Glutamatergic neuron (in vitro differentiated cells): ENCODE measurements at regions not wholly inside any gene's neighbourhood (a gene's known extent, or its start where the extent isn't known, plus 50 kb on each side); places are given as distances from the start of the nearest gene placed in this dataset.

Experiments
- DNase-seq: peaks from one replicate; pipeline ENCODE4 v3.0.0; 2022
- H3K27ac Mint-ChIP-seq: one replicate; pipeline ENCODE4 v1.8.0; 2020; ENCODE audit warnings: mild to moderate bottlenecking, mixed read lengths, inconsistent platforms; ENCODE audit not compliant: unreplicated experiment
- H3K27me3 Mint-ChIP-seq: one replicate; pipeline ENCODE4 v1.8.0; 2020; ENCODE audit warnings: mild to moderate bottlenecking, moderate library complexity, mixed read lengths, inconsistent platforms; ENCODE audit not compliant: unreplicated experiment
- H3K36me3 Mint-ChIP-seq: one replicate; pipeline ENCODE4 v1.8.0; 2020; ENCODE audit warnings: mild to moderate bottlenecking, mixed read lengths, inconsistent platforms; ENCODE audit not compliant: unreplicated experiment
- H3K4me1 Mint-ChIP-seq: one replicate; pipeline ENCODE4 v1.8.0; 2020; ENCODE audit warnings: mild to moderate bottlenecking, low read depth, mixed read lengths, inconsistent platforms; ENCODE audit not compliant: unreplicated experiment
- H3K4me3 Mint-ChIP-seq: one replicate; pipeline ENCODE4 v1.8.0; 2020; ENCODE audit warnings: mild to moderate bottlenecking, mixed read lengths, inconsistent platforms; ENCODE audit not compliant: unreplicated experiment
- H3K9me3 Mint-ChIP-seq: one replicate; pipeline ENCODE4 v1.8.0; 2020; ENCODE audit warnings: mild to moderate bottlenecking, moderate library complexity, mixed read lengths, inconsistent platforms; ENCODE audit not compliant: unreplicated experiment
- CTCF ChIP-seq: fragments of 200-600 bp; sonication (generic); IDR thresholded peaks from one replicate; pipeline ENCODE4 v1.5.0; 2021; ENCODE audit not compliant: partially characterized antibody, unreplicated experiment

- TF ChIP-seq CTCF = no peak
- Mint-ChIP-seq H3K4me3 (no peak overlapping the region), H3K36me3 (no peaks in the 10 kb centered on the region), H3K27ac (no peak overlapping the region), H3K9me3 (no peaks in the 10 kb centered on the region), H3K4me1 (peaks cover 26% of the 10 kb centered on the region), H3K27me3 (no peaks in the 10 kb centered on the region)
- no peak for DNase-seq
These were observed 960.5 kb downstream of the PCDH17 start for GRCh38 chr13:58592052-58592451.

GRCh38 chr13:58592786-58593185, 961.2 kb downstream of the PCDH17 start:
- Mint-ChIP-seq H3K27ac (no peak overlapping the region), H3K9me3 (no peaks in the 10 kb centered on the region), H3K4me3 (no peak overlapping the region), H3K36me3 (no peaks in the 10 kb centered on the region), H3K27me3 (no peaks in the 10 kb centered on the region), H3K4me1 (peaks cover 29% of the 10 kb centered on the region)
- DNase-seq = no peak
- no peak for TF ChIP-seq CTCF

- H3K27me3 Mint-ChIP-seq = no peaks in the 10 kb centered on the region
- peaks cover 34% of the 10 kb centered on the region for H3K4me1 Mint-ChIP-seq
- TF ChIP-seq CTCF = no peak
- H3K36me3 Mint-ChIP-seq = no peaks in the 10 kb centered on the region
- peak overlapping the region; percentile 23 for H3K4me3 Mint-ChIP-seq
- H3K27ac Mint-ChIP-seq = peak overlapping the region; percentile 87
- no peak for DNase-seq
- H3K9me3 Mint-ChIP-seq = no peaks in the 10 kb centered on the region
These were observed 963.4 kb downstream of the PCDH17 start for GRCh38 chr13:58594747-58595600.

- no peaks in the 10 kb centered on the region for H3K27me3 Mint-ChIP-seq
- no peak overlapping the region for H3K4me3 Mint-ChIP-seq
- DNase-seq = no peak
- TF ChIP-seq CTCF = no peak
- H3K36me3 Mint-ChIP-seq = no peaks in the 10 kb centered on the region
- H3K27ac Mint-ChIP-seq = no peak overlapping the region
- peaks cover 34% of the 10 kb centered on the region for H3K4me1 Mint-ChIP-seq
- H3K9me3 Mint-ChIP-seq = no peaks in the 10 kb centered on the region
These were observed 966.0 kb downstream of the PCDH17 start for GRCh38 chr13:58597552-58597951.

GRCh38 chr13:58598241-58598640, 966.7 kb downstream of the PCDH17 start:
- Mint-ChIP-seq H3K27me3 (no peaks in the 10 kb centered on the region), H3K4me1 (peaks cover 34% of the 10 kb centered on the region), H3K4me3 (no peak overlapping the region), H3K9me3 (no peaks in the 10 kb centered on the region), H3K36me3 (no peaks in the 10 kb centered on the region), H3K27ac (no peak overlapping the region)
- TF ChIP-seq CTCF = no peak
- DNase-seq = no peak
